ENCODE measurements at regions not wholly inside any gene's neighbourhood (a gene's known extent, or its start where the extent isn't known, plus 50 kb on each side); places are given as distances from the start of the nearest gene placed in this dataset.
"Not testable (repeated sequence)": the region's sequence is repeated elsewhere in the genome, so short reads cannot be mapped to it uniquely, and the experiment has no call there.

DNA sequence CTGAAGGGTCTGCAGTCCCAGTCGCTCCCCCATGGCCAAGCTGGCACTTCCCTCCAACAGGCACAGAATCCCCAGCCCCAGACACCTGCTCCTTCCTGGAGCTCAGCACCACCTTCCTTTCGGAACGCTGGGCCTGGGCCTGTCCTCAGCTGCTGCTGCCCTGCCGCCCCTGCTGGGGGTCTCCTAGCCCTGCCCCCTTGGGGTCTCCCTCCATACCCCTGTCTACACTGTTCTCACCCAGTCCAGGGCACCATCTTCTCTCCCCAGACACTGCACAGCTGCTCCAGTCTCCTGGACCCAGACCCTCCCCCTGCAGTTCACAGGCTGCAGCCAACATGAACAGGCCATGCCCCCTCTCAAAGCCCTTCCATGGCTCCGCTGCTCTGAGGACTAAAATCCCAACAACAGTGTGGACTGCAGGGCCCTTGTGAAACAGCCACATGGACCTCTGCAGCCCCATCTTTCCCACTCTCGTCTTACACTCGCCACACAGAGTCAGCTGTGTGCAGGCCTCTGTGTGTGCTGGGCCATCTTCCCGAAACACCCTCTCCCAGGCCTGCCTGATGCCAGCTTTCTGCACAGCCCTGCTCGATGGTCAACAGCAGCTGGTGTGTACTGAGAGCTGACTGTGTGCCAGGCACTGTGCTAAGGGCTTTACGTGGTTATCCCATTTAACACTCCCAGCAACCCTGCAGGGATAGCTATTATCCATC lies 361.3 kb downstream of the MATN1 start:
- DNase-seq (ENCODE audit: low spot score), result not testable (repeated sequence)

DNA sequence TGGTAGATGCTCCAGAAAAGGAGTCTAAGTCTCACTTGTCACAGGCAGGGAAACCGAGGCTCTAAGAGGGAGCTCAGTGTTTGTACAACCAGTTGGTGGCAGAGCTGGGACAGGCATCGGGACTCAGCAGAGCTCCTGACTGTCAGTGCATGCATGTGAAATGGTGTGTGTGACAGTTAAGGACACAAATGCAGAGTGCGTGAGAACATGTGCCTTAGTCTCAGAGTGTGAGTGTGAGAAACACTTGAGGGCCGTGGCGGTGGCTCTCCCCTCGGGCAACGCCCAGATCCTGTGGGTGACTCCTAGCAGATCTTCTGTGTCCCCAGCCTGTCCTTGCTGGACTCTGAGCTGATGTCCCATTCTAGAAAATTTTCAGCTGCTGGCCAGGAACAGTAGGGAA lies 362.6 kb downstream of the MATN1 start:
- no peak for DNase-seq (ENCODE audit: low spot score)

DNA sequence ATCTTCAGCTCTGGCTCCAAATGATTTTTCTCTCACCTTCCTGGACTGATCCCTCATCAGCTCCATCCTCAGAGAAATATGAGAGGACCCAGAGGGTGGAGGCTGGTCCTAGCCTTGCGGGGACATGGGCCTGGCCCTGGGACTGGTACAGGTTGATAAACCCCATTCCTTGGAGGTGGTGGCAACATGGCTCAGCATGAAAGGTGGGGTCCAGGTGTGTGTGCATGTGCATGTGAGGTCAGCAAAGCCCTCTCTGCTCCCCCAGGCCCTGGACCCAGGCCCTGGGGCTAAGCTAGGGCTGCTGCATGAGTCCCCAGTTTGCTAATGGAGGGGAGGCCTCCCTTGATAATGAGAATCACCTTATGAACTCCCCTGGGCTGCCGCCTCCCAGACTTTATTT lies 363.1 kb downstream of the MATN1 start:
- DNase-seq (ENCODE audit: low spot score), result no peak

DNA sequence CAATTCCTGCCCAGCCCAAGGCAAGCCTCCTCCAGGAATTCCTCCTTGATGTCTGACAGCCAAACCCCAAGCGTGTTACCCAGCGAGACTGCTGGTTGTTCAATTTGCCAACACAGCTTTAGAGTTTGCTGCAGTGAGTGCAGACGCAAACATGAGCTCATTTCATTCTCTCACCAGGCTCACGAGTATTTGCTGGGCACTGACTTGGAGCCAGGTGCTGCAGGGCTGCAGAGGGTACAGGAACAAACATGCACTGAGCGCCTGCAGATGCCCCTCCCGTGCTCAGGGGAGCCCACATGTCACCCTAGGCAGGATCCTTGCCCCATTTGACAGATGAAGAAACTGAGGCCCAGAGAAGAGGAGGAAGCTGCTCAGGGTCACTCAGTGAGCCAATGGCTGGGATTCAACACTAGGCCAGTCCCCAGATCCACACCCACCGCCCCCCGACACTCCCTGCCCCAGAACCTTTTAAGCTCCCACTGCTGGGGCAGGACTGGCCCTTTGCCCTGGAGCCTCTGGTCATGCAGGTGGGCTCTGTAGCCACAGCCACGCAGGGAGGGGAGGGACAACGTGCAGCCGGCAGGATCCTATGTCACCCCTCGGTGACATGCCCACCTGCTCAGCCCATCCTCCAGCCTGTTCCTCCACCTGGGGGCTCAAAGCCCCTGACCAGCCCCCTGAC lies 363.7 kb downstream of the MATN1 start:
- DNase-seq (ENCODE audit: low spot score), result no peak

DNA sequence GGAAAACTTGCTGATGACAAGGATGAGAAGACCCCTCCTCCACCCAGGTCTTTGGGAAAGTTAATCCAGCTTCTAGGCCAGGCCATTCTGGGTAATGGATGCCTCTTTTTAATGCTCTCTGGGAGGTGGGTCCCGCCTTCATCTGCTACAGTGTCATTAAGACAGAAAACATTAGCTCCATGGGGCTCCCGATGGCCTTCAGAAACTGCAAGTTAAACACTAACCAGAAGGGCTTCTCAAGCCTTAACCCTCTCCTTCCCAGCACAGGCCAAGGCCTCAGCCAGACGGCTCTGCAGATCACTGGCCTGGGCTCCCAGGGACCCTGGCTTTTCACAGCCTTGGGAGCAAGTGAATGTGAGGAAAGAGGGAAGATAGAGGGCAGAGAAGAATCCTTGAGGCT lies 364.9 kb downstream of the MATN1 start:
- no peak for DNase-seq (ENCODE audit: low spot score)

DNA sequence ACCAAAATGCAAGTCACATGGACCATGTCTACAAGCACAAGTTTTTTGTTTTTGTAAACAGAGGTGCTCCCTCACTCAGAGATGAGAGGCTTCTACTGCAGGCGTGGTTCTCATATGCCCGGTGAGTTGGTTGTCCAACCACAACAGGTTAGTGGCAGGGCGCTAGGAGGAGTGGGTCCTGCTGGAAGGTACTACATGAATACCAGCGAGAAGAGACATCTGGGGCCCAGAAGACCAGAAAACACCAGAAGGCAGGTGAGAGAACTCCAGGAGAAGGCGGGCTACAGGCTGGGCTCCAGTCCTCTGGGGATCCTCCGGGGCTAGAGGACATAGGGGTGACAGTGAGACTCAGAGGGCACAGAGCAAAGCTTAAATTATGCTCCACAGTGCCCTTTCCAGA lies 366.5 kb downstream of the MATN1 start:
- no peak for DNase-seq (ENCODE audit: low spot score)

DNA sequence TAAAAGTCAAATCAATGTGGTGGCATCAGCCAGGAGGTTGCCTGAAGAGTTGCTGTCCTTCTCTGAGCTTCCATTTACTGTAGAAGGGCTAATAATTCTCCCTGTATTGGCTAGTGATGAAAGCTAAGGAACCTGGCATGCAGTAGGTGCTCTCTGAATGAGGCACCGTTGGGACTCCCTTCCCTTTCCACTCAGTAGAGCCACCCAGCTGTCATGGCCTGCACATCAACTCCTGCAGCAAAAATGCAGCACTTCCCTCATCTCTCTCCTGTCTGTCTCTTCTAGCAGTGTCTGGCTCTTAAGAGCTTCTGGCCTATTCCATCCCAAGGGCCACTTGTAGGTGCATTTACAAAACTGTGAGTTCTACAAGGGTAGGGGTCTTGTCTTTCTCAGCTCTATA lies 369.0 kb downstream of the MATN1 start:
- DNase-seq (ENCODE audit: low spot score), result no peak

DNA sequence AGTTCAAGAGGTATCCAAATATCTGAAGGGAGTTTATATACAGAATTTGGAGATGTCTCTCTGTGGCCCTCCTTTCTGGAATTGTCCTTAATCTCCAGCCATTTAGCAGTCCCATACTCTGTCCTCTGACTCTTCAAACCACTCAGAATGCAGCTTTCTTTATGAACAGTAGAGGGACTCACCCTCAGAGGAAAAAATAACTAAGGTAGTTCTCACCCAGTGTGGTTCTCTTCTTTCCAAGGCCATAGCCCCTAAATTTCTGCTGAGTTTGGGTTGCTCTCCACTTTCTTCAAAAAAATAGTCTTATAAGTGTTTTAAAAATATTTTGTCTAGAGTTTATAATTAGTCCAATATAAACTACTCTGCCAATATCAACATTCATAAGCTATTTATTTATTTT lies 369.7 kb downstream of the MATN1 start:
- no peak for DNase-seq (ENCODE audit: low spot score)

DNA sequence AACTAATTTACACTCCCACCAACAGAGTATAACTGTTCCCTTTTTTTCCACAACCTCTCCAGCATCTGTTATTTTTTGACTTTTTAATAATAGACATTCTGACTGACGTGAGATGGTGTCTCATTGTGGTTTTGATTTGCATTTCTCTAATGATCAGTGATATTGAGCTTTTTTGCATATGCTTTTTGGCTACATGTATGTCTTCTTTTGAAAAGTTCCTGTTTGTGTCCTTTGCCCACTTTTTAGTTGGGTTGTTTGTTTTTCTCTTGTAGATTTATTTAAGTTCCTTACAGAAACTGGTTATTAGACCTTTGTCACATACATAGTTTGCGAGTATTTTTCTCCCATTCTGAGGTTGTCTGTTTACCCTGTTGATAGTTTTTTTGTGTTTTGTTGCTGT lies 375.2 kb downstream of the MATN1 start:
- no peak for DNase-seq (ENCODE audit: low spot score)

DNA sequence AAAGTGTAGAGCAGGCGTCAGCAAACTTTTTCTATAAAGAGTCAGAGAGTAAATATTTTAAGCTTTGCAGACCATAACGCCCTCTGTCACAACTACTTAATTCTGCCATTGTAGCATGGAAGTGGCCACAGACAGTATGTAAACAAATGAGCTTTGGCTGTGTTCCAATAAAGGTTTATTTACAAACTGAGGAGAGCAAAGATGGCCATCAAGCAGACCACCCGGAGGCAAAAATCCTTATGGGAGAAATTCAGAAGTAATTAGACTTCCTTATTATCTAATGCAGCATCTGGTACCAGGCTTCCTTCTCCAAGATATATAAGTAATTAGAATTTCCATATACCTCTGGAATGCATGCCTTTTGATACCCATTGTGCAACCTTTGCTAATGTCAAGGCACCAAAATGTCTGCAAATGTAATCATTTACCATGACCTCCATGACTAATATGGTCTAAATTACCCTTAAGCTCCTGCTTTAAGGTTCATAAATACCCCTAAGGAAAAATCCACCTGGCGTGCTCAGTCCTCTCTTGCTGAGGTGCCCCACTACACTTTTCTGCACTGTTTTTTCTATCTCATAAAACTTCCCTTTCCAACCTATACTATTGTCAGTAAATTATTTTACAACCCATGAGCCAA lies 377.8 kb downstream of the MATN1 start:
- no peak for DNase-seq (ENCODE audit: low spot score)

DNA sequence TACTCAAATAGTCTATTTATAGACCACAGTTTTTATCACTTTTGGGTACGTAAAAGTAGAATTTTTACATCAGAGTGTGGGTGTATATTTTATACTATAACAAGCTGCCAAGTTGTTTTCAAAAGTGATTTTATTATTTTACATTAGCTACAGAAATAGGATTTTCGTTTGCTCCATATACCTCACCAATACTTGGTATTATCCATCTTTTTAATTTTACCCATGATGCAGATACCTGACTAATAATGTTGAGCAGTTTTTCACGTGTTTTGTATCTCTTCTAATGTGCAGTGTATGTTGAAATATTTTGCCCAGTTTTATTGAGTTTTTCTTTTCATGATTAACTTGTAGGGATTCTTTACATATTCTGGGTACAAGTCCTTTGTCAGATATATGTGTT lies 379.8 kb downstream of the MATN1 start:
- DNase-seq (ENCODE audit: low spot score), result no peak

DNA sequence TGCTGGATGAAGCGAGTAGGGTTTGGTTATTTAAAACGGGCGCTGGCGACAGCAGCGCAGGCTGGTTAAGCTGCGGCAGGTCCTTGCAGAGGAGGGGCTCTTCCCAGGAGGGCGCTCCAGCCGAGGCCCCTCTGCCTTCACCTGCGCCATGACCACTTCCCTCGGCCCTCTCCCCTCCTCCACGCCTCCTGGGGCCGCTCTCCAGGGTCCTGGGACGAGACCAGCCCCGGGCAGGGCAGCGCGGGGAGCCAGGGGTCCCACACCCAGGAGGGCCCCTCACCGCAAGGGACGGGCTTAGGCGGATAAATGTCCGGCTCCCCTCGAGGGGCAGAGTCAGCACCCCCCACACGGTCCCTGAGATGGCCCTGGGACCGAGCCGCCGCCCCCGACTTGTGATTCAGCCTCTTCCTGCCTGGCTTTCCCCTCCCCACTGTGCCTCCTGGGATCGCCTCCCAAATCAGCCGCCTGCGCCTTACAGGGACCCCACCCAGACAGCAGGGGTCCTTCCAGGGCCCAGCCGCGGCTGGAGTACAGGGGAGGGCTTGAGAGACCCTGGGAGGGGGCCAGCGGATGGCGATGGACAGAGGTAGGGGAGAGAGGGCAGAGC lies 380.7 kb downstream of the MATN1 start:
- DNase-seq (ENCODE audit: low spot score), result no peak

DNA sequence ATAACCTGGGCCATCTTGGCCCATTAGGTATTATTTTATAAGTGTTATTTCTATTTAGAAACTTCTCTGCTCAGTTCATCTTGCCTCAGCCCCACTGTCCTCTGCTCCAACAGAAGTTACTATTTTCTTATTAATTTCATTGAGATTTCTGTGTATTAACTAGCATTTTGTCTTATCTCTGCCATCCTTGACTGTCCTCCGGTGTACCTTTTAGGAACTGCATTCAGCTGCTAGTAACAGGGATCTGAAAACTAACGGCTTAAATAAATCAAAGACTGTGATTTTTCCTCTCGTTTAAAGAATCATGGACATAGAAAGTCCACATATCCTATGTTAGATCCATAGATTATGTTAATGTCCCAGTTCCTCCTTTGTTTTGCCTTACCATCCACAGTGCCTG lies 382.5 kb downstream of the MATN1 start:
- no peak for DNase-seq (ENCODE audit: low spot score)

DNA sequence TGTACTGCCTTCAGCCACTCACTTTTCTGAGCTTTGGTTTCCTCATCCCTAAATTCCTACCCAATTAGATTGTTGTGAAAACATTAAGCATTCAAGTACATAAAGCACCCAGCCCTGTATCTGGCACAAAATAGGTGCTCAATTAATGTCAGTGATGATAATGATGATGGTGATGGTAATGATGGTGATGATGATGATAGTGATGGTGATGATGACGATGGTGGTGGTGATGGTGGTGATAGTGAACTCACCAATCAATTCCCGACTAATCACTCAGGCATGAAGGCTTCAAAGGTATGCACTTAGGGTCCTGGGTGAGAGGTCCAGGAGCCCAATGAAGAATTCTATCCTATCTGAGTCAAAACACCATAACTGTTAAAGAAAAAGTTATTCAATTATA lies 383.5 kb downstream of the MATN1 start:
- no peak for DNase-seq (ENCODE audit: low spot score)

DNA sequence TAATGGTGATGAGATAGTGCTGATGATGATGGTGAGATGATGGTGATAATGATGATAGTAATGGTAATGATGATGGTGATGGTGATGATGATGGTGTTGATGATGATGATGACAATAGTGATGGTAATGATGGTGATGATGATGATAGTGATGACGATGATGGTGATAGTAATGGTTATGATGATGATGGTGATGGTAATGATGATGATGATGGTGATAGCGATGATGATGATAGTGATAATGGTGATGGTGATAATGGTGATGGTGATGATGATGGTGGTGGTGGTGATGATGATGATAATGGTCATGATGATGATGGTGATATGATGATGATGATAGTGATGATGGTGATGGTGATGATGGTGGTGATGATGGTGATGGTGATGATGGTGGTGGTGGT lies 384.6 kb downstream of the MATN1 start:
- DNase-seq (ENCODE audit: low spot score), result no peak

DNA sequence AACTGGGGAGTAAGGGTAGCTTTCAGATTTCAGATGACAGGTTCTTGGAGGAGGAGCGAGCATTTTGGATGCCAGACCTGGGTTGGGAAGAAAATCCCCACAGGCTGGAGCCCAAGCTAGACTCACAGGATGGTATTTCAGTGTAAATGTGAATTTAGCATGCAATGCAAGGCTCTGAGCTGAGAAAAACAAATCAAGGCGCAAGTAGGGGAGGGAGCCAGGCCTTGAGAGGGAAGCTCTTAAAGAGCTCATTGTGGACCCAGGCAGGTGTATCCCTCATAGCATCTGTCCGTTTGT lies 386.1 kb downstream of the MATN1 start:
- DNase-seq (ENCODE audit: low spot score), result no peak

DNA sequence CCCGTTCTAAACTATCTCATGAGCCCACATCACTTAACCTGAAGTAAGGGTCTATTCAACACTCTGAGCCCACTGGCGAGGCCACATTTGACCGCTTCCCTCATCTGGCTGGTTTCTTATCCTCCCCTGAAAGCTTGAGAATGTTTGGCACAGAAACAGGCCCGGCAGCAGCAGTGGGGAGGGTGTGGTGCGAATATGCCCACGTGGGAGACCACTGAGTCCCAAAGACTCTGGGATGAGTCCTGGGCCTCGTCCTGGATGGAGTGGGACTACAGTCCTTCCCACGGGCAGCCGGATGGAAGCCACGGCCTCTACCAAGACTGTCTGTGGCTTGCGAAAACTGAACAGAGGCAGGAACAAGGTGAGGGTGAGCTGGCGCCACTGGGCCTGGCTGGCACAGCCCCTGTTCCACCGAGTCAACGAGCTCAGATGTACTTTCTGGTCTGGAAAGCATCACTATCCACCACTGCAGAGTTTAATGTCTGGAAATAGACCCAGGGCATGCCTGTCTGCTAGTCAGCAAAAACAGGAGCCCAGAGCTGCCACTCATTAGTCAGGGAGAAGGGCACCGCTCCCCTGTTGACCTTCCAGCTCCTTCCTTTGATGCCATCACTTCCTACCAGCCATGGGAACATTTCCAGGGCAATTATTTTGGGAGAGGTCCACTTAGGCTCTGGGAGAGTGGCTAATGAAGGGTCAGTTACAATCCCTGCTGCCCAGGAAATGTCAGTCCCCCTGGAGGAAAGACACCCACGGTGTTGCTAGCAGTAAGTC lies 386.6 kb downstream of the MATN1 start:
- no peak for DNase-seq (ENCODE audit: low spot score)

DNA sequence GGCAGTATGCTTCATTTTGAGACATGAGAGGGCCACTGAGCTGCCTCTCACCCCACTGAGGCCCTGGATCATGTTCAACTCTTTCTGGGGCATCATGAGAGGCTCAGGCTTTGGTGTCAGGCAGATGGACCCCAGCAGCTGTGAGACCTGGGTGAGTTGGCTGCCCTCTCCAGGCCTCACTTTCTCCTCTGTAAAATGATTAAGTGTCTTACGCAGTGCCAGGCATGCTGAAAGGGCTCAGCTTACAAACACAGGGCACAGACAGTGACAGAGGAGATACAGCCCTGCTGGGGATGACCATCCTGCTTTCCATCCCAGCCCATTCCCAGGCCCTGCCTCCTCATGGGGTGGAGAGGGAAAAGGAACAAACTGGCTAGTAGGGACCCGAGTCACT lies 387.4 kb downstream of the MATN1 start:
- no peak for DNase-seq (ENCODE audit: low spot score)

DNA sequence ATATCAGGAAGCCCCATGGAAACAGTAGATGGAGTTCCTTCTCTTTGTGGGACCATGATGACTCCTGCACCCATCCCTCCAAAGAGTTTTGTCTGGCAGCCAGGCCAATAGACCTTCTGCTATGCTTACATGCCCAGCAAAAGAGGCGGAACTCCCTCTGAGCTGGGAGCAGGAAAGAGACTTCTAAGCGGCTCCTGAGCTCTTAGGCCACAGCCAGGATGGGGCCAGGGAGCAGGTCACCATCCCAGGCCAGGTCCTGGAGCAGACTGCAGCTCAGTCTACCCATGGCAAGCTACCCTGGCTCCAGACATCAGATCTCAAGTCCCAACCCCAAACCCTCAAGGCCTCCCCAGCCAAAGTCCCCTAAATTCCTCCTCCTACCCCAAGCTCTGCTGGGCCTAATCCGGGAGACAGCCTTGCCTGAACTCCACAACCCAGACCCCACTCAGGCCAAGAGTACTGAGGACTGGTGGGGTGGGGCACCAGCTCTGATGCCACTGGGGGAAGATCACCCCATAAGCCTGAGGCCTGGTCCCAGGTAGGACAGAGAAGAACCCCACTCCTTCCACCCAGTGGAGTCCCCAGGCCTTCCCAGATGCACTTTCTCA lies 387.9 kb downstream of the MATN1 start:
- no peak for DNase-seq (ENCODE audit: low spot score)

DNA sequence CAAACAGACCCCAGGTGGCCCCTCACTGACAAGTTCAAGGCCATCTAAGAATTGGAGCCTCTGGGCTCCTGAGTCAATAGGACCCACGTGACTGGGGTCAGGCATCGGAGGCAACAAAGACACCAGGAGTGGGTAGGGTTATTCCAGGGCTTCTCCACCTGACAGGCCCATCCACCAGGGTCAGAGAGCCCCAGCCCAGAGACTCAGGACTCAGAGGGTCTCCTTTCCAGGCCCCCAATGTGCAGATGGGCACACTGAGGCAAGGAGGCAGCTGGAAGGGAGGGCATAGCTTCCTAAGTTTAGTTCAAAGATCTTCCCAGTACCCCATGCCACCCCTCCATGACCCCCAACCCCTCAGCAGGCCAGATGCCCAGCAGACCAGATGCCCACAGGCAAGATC lies 388.6 kb downstream of the MATN1 start:
- DNase-seq (ENCODE audit: low spot score), result no peak

DNA sequence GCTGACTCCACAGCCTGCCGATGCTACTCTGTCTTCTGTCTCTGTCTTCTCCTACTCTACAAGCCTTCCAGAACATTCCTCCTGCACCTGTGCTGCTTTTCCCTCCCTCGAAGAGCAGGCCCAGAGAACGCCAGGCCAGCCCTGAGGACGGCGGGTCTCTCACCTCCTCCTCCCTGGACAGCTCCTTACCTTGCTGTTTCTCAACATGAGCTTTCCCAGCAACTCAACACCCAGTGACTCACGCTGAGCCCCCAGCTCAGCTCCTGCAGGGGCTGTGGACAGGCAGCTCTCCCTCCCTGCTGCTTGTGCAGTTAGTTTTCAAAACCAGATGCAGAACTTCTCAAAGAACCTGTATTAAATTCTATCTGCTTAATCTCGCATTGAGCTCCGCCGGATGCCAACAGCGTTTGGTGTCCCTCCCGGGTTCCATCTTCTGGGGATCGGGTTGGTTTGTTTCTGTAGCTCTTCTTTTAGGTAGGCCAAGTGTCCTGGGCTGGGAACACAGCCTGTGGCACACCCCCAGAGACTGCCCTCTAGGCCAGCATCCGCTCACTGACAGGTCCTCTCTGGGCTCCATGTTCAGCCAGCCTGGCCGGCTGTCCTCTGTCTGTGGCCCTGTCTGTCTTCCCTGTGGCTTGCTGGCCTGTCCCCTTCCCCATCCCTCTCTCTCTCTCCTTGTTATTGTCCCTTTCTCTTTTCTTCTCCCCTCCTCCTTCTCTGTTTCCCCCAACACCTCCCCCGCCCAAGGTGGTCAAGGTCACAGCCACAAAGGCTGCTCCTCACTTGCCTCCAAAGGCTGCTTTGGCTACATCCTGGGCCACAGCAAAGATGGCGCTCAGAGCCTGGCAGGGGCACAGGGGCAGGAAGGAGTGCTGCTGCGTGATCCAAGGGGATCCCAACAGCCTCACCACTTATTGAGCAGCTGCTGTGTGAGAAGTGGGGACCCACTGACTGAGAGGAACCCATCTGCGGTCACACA lies 391.0 kb downstream of the MATN1 start:
- DNase-seq (ENCODE audit: low spot score), result no peak
